ENCODE measurements at regions not wholly inside any gene's neighbourhood (a gene's known extent, or its start where the extent isn't known, plus 50 kb on each side); places are given as distances from the start of the nearest gene placed in this dataset.

DNA sequence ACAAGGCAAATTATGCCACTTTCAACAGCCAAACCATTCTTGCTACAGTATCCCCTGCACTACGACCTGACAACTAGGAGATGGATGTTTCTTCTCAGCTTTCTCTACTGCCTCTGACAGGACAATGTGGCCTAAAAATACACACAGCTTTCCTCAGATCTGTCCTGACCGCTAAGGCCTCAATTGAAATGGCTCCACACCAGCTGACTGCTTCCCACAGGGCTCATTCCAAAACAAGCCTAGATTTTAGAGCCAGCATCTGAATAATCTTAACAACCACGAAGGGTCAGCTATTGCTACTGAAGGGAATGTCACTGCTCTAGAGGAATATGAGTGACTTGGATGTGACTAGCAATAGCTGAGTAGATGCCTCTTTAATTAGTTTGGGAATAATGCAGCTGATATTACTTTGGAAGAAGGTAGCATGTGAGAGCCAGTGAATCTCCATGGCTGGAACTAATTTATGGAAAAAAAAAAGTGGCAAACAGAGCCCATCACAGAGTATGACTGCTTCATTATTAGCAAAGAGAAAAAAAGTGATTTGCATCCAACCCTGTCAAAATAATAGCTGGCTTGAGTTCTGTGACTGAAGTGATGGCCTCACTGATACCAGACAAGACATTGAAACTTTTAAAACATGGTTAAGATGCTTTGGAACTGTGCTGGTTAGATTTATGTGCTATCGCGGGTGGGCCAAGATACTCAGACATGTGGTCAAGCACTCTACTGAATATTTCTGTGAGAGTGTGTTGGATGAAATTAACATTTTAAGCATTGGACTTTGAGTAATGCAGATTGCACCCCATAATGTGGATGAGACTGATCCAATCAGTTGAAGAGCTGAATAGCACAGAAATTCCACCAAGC lies 450.2 kb downstream of the NR2F1-AS1 start:
- TF ChIP-seq, protein P1, sequence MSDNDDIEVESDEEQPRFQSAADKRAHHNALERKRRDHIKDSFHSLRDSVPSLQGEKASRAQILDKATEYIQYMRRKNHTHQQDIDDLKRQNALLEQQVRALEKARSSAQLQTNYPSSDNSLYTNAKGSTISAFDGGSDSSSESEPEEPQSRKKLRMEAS (IDR thresholded peaks at IDR 0.05): no peak
- TF ChIP-seq EP300 (IDR thresholded peaks at IDR 0.05; ENCODE audit: borderline replicate concordance): no peak
- TF ChIP-seq, protein P2, sequence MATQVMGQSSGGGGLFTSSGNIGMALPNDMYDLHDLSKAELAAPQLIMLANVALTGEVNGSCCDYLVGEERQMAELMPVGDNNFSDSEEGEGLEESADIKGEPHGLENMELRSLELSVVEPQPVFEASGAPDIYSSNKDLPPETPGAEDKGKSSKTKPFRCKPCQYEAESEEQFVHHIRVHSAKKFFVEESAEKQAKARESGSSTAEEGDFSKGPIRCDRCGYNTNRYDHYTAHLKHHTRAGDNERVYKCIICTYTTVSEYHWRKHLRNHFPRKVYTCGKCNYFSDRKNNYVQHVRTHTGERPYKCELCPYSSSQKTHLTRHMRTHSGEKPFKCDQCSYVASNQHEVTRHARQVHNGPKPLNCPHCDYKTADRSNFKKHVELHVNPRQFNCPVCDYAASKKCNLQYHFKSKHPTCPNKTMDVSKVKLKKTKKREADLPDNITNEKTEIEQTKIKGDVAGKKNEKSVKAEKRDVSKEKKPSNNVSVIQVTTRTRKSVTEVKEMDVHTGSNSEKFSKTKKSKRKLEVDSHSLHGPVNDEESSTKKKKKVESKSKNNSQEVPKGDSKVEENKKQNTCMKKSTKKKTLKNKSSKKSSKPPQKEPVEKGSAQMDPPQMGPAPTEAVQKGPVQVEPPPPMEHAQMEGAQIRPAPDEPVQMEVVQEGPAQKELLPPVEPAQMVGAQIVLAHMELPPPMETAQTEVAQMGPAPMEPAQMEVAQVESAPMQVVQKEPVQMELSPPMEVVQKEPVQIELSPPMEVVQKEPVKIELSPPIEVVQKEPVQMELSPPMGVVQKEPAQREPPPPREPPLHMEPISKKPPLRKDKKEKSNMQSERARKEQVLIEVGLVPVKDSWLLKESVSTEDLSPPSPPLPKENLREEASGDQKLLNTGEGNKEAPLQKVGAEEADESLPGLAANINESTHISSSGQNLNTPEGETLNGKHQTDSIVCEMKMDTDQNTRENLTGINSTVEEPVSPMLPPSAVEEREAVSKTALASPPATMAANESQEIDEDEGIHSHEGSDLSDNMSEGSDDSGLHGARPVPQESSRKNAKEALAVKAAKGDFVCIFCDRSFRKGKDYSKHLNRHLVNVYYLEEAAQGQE (IDR thresholded peaks at IDR 0.05; ENCODE audit: low read depth): no peak
- TF ChIP-seq TAF1 (IDR thresholded peaks at IDR 0.05; ENCODE audit: low read depth): no peak
- TF ChIP-seq EGR1 (IDR thresholded peaks at IDR 0.05): no peak
- TF ChIP-seq RAD21 (IDR thresholded peaks at IDR 0.05; ENCODE audit: low read depth): no peak
- TF ChIP-seq, protein P3, sequence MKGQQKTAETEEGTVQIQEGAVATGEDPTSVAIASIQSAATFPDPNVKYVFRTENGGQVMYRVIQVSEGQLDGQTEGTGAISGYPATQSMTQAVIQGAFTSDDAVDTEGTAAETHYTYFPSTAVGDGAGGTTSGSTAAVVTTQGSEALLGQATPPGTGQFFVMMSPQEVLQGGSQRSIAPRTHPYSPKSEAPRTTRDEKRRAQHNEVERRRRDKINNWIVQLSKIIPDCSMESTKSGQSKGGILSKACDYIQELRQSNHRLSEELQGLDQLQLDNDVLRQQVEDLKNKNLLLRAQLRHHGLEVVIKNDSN (IDR thresholded peaks at IDR 0.05): no peak
